PC-9 (cell line): ENCODE measurements at regions not wholly inside any gene's neighbourhood (a gene's known extent, or its start where the extent isn't known, plus 50 kb on each side); places are given as distances from the start of the nearest gene placed in this dataset.
A peak's percentile ranks its signal among the peaks of the same experiment; 100 is the strongest.

ENCODE experiments used
- CTCF ChIP-seq: fragments of 200-600 bp; sonication (generic); conservative IDR thresholded peaks from 2 replicates; pipeline ENCODE4 v1.6.1; 2017; ENCODE audit warnings: mixed run types, antibody characterized with exemption, mild to moderate bottlenecking, moderate library complexity
- EZH2 ChIP-seq: fragments of 200-600 bp; sonication (generic); IDR thresholded peaks from 2 replicates; pipeline ENCODE4 v1.8.0; 2017; ENCODE audit warnings: antibody characterized with exemption, low read depth

GRCh38 chr7:86914551-86914950, 144.9 kb downstream of the ELAPOR2 start:
- TF ChIP-seq CTCF (peak; percentile 75), EZH2 (no peak)
